ENCODE measurements at regions not wholly inside any gene's neighbourhood (a gene's known extent, or its start where the extent isn't known, plus 50 kb on each side); places are given as distances from the start of the nearest gene placed in this dataset.

GRCh38 chr2:191591025-191591424 is 86.9 kb upstream of the NABP1 start:
- no peak for TF ChIP-seq POLR2A (IDR thresholded peaks at IDR 0.05)
- no peak for TF ChIP-seq POLR2AphosphoS5 (IDR thresholded peaks at IDR 0.05)
- TF ChIP-seq CTCF (IDR thresholded peaks at IDR 0.05), result no peak
- intact Hi-C loops (cut with DNase I), result no loop called here

GRCh38 chr2:191593622-191594385 is 84.1 kb upstream of the NABP1 start:
- intact Hi-C loops (cut with DNase I), result no loop called here
- TF ChIP-seq POLR2AphosphoS5 (IDR thresholded peaks at IDR 0.05) (no peak), POLR2A (IDR thresholded peaks at IDR 0.05) (no peak), CTCF (IDR thresholded peaks at IDR 0.05) (no peak)
- WGBS, result 61% methylated on average over 5 of the region's 5 CpGs
- H3K4me1 ChIP-seq (replicated peaks), result no peaks in the 10 kb centered on the region
- DNase-seq (ENCODE audit: low spot score), result no peak
- H3K27me3 ChIP-seq (replicated peaks; ENCODE audit: insufficient read depth), result no peaks in the 10 kb centered on the region
- no peaks in the 10 kb centered on the region for H3K9me3 ChIP-seq
- no peak overlapping the region for H3K4me3 ChIP-seq
- H3K27ac ChIP-seq, result no peak overlapping the region
- no peaks in the 10 kb centered on the region for H3K36me3 ChIP-seq

More at GRCh38 chr2:191591025-191591424, 86.9 kb upstream of the NABP1 start:
- H3K27me3 ChIP-seq (replicated peaks; ENCODE audit: insufficient read depth), result no peaks in the 10 kb centered on the region
- WGBS, result 92% methylated on average over 6 of the region's 6 CpGs
- H3K9me3 ChIP-seq, result no peaks in the 10 kb centered on the region
- H3K4me3 ChIP-seq, result no peak overlapping the region
- no peaks in the 10 kb centered on the region for H3K4me1 ChIP-seq (replicated peaks)
- no peak for DNase-seq (ENCODE audit: low spot score)
- H3K27ac ChIP-seq, result no peak overlapping the region
- H3K36me3 ChIP-seq, result no peaks in the 10 kb centered on the region

GRCh38 chr2:191597186-191597751 is 80.7 kb upstream of the NABP1 start:
- H3K4me1 ChIP-seq (replicated peaks), result no peaks in the 10 kb centered on the region
- DNase-seq (ENCODE audit: low spot score), result no peak
- intact Hi-C loops (cut with DNase I), result no loop called here
- no peak overlapping the region for H3K27ac ChIP-seq
- 68% methylated on average over 9 of the region's 9 CpGs for WGBS
- H3K36me3 ChIP-seq, result no peaks in the 10 kb centered on the region
- no peaks in the 10 kb centered on the region for H3K27me3 ChIP-seq (replicated peaks; ENCODE audit: insufficient read depth)
- no peak overlapping the region for H3K4me3 ChIP-seq
- no peak for TF ChIP-seq POLR2AphosphoS5 (IDR thresholded peaks at IDR 0.05)
- no peak for TF ChIP-seq CTCF (IDR thresholded peaks at IDR 0.05)
- TF ChIP-seq POLR2A (IDR thresholded peaks at IDR 0.05), result no peak
- no peaks in the 10 kb centered on the region for H3K9me3 ChIP-seq

- Histone ChIP-seq H3K27ac (no peak overlapping the region), H3K9me3 (no peaks in the 10 kb centered on the region)
- no peak for TF ChIP-seq CTCF (IDR thresholded peaks at IDR 0.05)
- no peak for TF ChIP-seq POLR2AphosphoS5 (IDR thresholded peaks at IDR 0.05)
- no peak for TF ChIP-seq POLR2A (IDR thresholded peaks at IDR 0.05)
Observed at GRCh38 chr2:191598296-191598695, 79.6 kb upstream of the NABP1 start.

GRCh38 chr2:191601060-191601459 is 76.9 kb upstream of the NABP1 start:
- intact Hi-C loops (cut with DNase I), result no loop called here
- Histone ChIP-seq H3K9me3 (no peaks in the 10 kb centered on the region), H3K4me1 (replicated peaks) (no peaks in the 10 kb centered on the region), H3K27ac (no peak overlapping the region), H3K36me3 (no peaks in the 10 kb centered on the region), H3K4me3 (no peak overlapping the region), H3K27me3 (replicated peaks; ENCODE audit: insufficient read depth) (no peaks in the 10 kb centered on the region)
- no peak for TF ChIP-seq POLR2A (IDR thresholded peaks at IDR 0.05)
- 85% methylated on average over 3 of the region's 3 CpGs for WGBS
- no peak for DNase-seq (ENCODE audit: low spot score)

More at GRCh38 chr2:191598296-191598695, 79.6 kb upstream of the NABP1 start:
- H3K4me1 ChIP-seq (replicated peaks), result no peaks in the 10 kb centered on the region
- H3K36me3 ChIP-seq, result no peaks in the 10 kb centered on the region
- DNase-seq (ENCODE audit: low spot score), result no peak
- no peak overlapping the region for H3K4me3 ChIP-seq
- intact Hi-C loops (cut with DNase I), result no loop called here
- H3K27me3 ChIP-seq (replicated peaks; ENCODE audit: insufficient read depth), result no peaks in the 10 kb centered on the region

Measured in prostate gland (tissue), 2 donors.